ENCODE measurements at regions not wholly inside any gene's neighbourhood (a gene's known extent, or its start where the extent isn't known, plus 50 kb on each side); places are given as distances from the start of the nearest gene placed in this dataset.

- Mint-ChIP-seq H3K9me3 (peaks cover 2% of the 10 kb centered on the region), H3K27me3 (no peaks in the 10 kb centered on the region), H3K36me3 (ENCODE audit: low read depth) (no peaks in the 10 kb centered on the region), H3K27ac (no peak overlapping the region), H3K4me3 (no peak overlapping the region), H3K4me1 (ENCODE audit: low read depth) (no peaks in the 10 kb centered on the region)
- DNase-seq: no peak
- intact Hi-C loops (cut with micrococcal nuclease): no loop called here
- no peak for ATAC-seq
- TF ChIP-seq CTCF (IDR thresholded peaks at IDR 0.05): no peak
- POLR2A ChIA-PET: no interaction called here
- CTCF ChIA-PET: no interaction called here
Measured at GRCh38 chr15:25207369-25207768, 231.5 kb downstream of the UBE3A start.

- no peaks in the 10 kb centered on the region for H3K4me1 Mint-ChIP-seq (ENCODE audit: low read depth)
Measured at GRCh38 chr15:25208735-25209134, 230.1 kb downstream of the UBE3A start.

GRCh38 chr15:25220834-25221233, 218.0 kb downstream of the UBE3A start:
- Mint-ChIP-seq H3K4me3 (no peak overlapping the region), H3K9me3 (peaks cover 8% of the 10 kb centered on the region), H3K4me1 (ENCODE audit: low read depth) (no peaks in the 10 kb centered on the region), H3K27me3 (no peaks in the 10 kb centered on the region), H3K36me3 (ENCODE audit: low read depth) (no peaks in the 10 kb centered on the region), H3K27ac (no peak overlapping the region)
- intact Hi-C loops (cut with micrococcal nuclease): no loop called here
- ATAC-seq (no peak), DNase-seq (no peak)
- no peak for TF ChIP-seq CTCF (IDR thresholded peaks at IDR 0.05)
- CTCF ChIA-PET: no interaction called here
- POLR2A ChIA-PET: no interaction called here

More at GRCh38 chr15:25208735-25209134, 230.1 kb downstream of the UBE3A start:
- ChIA-PET POLR2A (interaction anchor here (0.6 kb wide), 1 partner anchor 1138 kb away, joined by 3 read pairs; no protein-coding TSS in a partner anchor), CTCF (no interaction called here)
- DNase-seq (no peak), ATAC-seq (no peak)
- H3K27ac Mint-ChIP-seq: no peak overlapping the region
- H3K36me3 Mint-ChIP-seq (ENCODE audit: low read depth): no peaks in the 10 kb centered on the region
- H3K9me3 Mint-ChIP-seq: peaks cover 2% of the 10 kb centered on the region
- intact Hi-C loops (cut with micrococcal nuclease): no loop called here
- TF ChIP-seq CTCF (IDR thresholded peaks at IDR 0.05): no peak
- H3K4me3 Mint-ChIP-seq: no peak overlapping the region
- no peaks in the 10 kb centered on the region for H3K27me3 Mint-ChIP-seq

GRCh38 chr15:25224396-25224795, 214.4 kb downstream of the UBE3A start:
- H3K36me3 Mint-ChIP-seq (ENCODE audit: low read depth): no peaks in the 10 kb centered on the region
- H3K27me3 Mint-ChIP-seq: no peaks in the 10 kb centered on the region
- intact Hi-C loops (cut with micrococcal nuclease): no loop called here
- no peak overlapping the region for H3K27ac Mint-ChIP-seq
- CTCF ChIA-PET: no interaction called here
- no peak for DNase-seq
- no peak for TF ChIP-seq CTCF (IDR thresholded peaks at IDR 0.05)
- no peak overlapping the region for H3K4me3 Mint-ChIP-seq
- no peak for ATAC-seq
- no peaks in the 10 kb centered on the region for H3K4me1 Mint-ChIP-seq (ENCODE audit: low read depth)
- POLR2A ChIA-PET: no interaction called here
- peaks cover 8% of the 10 kb centered on the region for H3K9me3 Mint-ChIP-seq

- DNase-seq (no peak), ATAC-seq (no peak)
- intact Hi-C loops (cut with micrococcal nuclease): no loop called here
- no peaks in the 10 kb centered on the region for H3K4me1 Mint-ChIP-seq (ENCODE audit: low read depth)
- ChIA-PET CTCF (no interaction called here), POLR2A (no interaction called here)
- H3K36me3 Mint-ChIP-seq (ENCODE audit: low read depth): no peaks in the 10 kb centered on the region
- no peak overlapping the region for H3K4me3 Mint-ChIP-seq
- TF ChIP-seq CTCF (IDR thresholded peaks at IDR 0.05): no peak
- H3K27me3 Mint-ChIP-seq: no peaks in the 10 kb centered on the region
- no peak overlapping the region for H3K27ac Mint-ChIP-seq
- H3K9me3 Mint-ChIP-seq: peaks cover 5% of the 10 kb centered on the region
Measured at GRCh38 chr15:25226360-25226759, 212.5 kb downstream of the UBE3A start.
